Activated naive CD4-positive, alpha-beta T cell treated with anti-CD3 and anti-CD28 coated beads, Interleukin-2, amount 10 ng/mL, durations not matched to agents 7 days and 5 days (primary cell): ENCODE measurements at regions not wholly inside any gene's neighbourhood (a gene's known extent, or its start where the extent isn't known, plus 50 kb on each side); places are given as distances from the start of the nearest gene placed in this dataset.
"Not testable (repeated sequence)": the region's sequence is repeated elsewhere in the genome, so short reads cannot be mapped to it uniquely, and the experiment has no call there.

ENCODE experiments used
- CTCF ChIA-PET: fragments of 350-600 bp; sonication (Branson Sonifier 250); formaldehyde crosslinking; loops from one replicate; lab custom pipeline; 2021; ENCODE audit warnings: antibody characterized with exemption; lab: Charles Lee
- DNase-seq: peaks from one replicate; pipeline ENCODE4 v3.0.0-alpha.2; 2020
- H3K27ac Mint-ChIP-seq: one replicate; pipeline ENCODE4 v1.8.0; 2021; ENCODE audit warnings: mild to moderate bottlenecking, moderate library complexity, mixed read lengths
- H3K27me3 Mint-ChIP-seq: one replicate; pipeline ENCODE4 v1.8.0; 2021; ENCODE audit warnings: mild to moderate bottlenecking, mixed read lengths
- H3K36me3 Mint-ChIP-seq: one replicate; pipeline ENCODE4 v1.8.0; 2021; ENCODE audit warnings: mixed read lengths
- H3K4me1 Mint-ChIP-seq: one replicate; pipeline ENCODE4 v1.8.0; 2021; ENCODE audit warnings: mixed read lengths
- H3K4me3 Mint-ChIP-seq: one replicate; pipeline ENCODE4 v1.8.0; 2021; ENCODE audit warnings: mild to moderate bottlenecking, moderate library complexity, mixed read lengths
- H3K9me3 Mint-ChIP-seq: one replicate; pipeline ENCODE4 v1.8.0; 2021; ENCODE audit warnings: mixed read lengths

- CTCF ChIA-PET, result no interaction called here
- no peak for DNase-seq
Observed at GRCh38 chr6:40877362-40877761, 161.7 kb downstream of the UNC5CL start.

GRCh38 chr6:40876336-40876735, 162.7 kb downstream of the UNC5CL start:
- Mint-ChIP-seq H3K9me3 (no peaks in the 10 kb centered on the region), H3K36me3 (no peaks in the 10 kb centered on the region), H3K4me1 (peaks cover under 1% of the 10 kb centered on the region), H3K27me3 (peaks cover 38% of the 10 kb centered on the region), H3K4me3 (no peak overlapping the region), H3K27ac (no peak overlapping the region)
- CTCF ChIA-PET, result no interaction called here
- no peak for DNase-seq

More at GRCh38 chr6:40877362-40877761, 161.7 kb downstream of the UNC5CL start:
- Mint-ChIP-seq H3K27ac (no peak overlapping the region), H3K4me3 (no peak overlapping the region), H3K36me3 (no peaks in the 10 kb centered on the region), H3K4me1 (peaks cover 5% of the 10 kb centered on the region), H3K27me3 (peaks cover 40% of the 10 kb centered on the region), H3K9me3 (no peaks in the 10 kb centered on the region)

- Mint-ChIP-seq H3K27ac (no peak overlapping the region), H3K4me1 (no peaks in the 10 kb centered on the region), H3K9me3 (no peaks in the 10 kb centered on the region), H3K4me3 (no peak overlapping the region), H3K36me3 (no peaks in the 10 kb centered on the region), H3K27me3 (peaks cover 32% of the 10 kb centered on the region)
- CTCF ChIA-PET, result interaction anchor here (0.6 to 2.2 kb wide), 2 partner anchors 9 to 66 kb away, joined by 4 to 5 read pairs; no protein-coding TSS in a partner anchor
- DNase-seq, result no peak
Observed at GRCh38 chr6:40874495-40874894, 164.5 kb downstream of the UNC5CL start.

- H3K36me3 Mint-ChIP-seq, result no peaks in the 10 kb centered on the region
- H3K4me3 Mint-ChIP-seq, result no peak overlapping the region
- no peak overlapping the region for H3K27ac Mint-ChIP-seq
- H3K4me1 Mint-ChIP-seq, result no peaks in the 10 kb centered on the region
- no peaks in the 10 kb centered on the region for H3K9me3 Mint-ChIP-seq
- no peak for DNase-seq
- H3K27me3 Mint-ChIP-seq, result peaks cover 20% of the 10 kb centered on the region
- CTCF ChIA-PET, result no interaction called here
Observed at GRCh38 chr6:40871424-40871823, 167.6 kb downstream of the UNC5CL start.

- H3K27ac Mint-ChIP-seq, H3K27me3 Mint-ChIP-seq, H3K4me3 Mint-ChIP-seq, H3K4me1 Mint-ChIP-seq, H3K36me3 Mint-ChIP-seq, DNase-seq, CTCF ChIA-PET, H3K9me3 Mint-ChIP-seq: not testable (repeated sequence)
Observed at GRCh38 chr6:40868089-40868865, 170.7 kb downstream of the UNC5CL start.

GRCh38 chr6:40867527-40867926, 171.5 kb downstream of the UNC5CL start:
- H3K4me1 Mint-ChIP-seq, CTCF ChIA-PET, H3K4me3 Mint-ChIP-seq, DNase-seq, H3K9me3 Mint-ChIP-seq, H3K36me3 Mint-ChIP-seq, H3K27me3 Mint-ChIP-seq, H3K27ac Mint-ChIP-seq: not testable (repeated sequence)

GRCh38 chr6:40865259-40865658, 173.8 kb downstream of the UNC5CL start:
- H3K4me1 Mint-ChIP-seq, H3K36me3 Mint-ChIP-seq, H3K4me3 Mint-ChIP-seq, DNase-seq, H3K27ac Mint-ChIP-seq, CTCF ChIA-PET, H3K27me3 Mint-ChIP-seq, H3K9me3 Mint-ChIP-seq: not testable (repeated sequence)

- H3K36me3 Mint-ChIP-seq, result no peaks in the 10 kb centered on the region
- H3K4me3 Mint-ChIP-seq, result no peak overlapping the region
- no peaks in the 10 kb centered on the region for H3K4me1 Mint-ChIP-seq
- CTCF ChIA-PET, result interaction anchor here (1.2 kb wide), 1 partner anchor 9 kb away, joined by 3 read pairs; no protein-coding TSS in a partner anchor
- H3K27me3 Mint-ChIP-seq, result peaks cover 3% of the 10 kb centered on the region
- DNase-seq, result no peak
- no peaks in the 10 kb centered on the region for H3K9me3 Mint-ChIP-seq
- H3K27ac Mint-ChIP-seq, result no peak overlapping the region
Observed at GRCh38 chr6:40860443-40860842, 178.6 kb downstream of the UNC5CL start.

GRCh38 chr6:40856271-40856670, 182.8 kb downstream of the UNC5CL start:
- Mint-ChIP-seq H3K9me3 (no peaks in the 10 kb centered on the region), H3K27me3 (peaks cover 3% of the 10 kb centered on the region), H3K36me3 (no peaks in the 10 kb centered on the region), H3K27ac (no peak overlapping the region), H3K4me3 (no peak overlapping the region), H3K4me1 (peaks cover 4% of the 10 kb centered on the region)
- CTCF ChIA-PET, result no interaction called here
- no peak for DNase-seq

- DNase-seq, result no peak
- Mint-ChIP-seq H3K9me3 (no peaks in the 10 kb centered on the region), H3K4me3 (no peak overlapping the region), H3K4me1 (peaks cover 4% of the 10 kb centered on the region), H3K36me3 (no peaks in the 10 kb centered on the region), H3K27ac (no peak overlapping the region), H3K27me3 (peaks cover 3% of the 10 kb centered on the region)
- CTCF ChIA-PET, result no interaction called here
Observed at GRCh38 chr6:40855168-40855880, 183.7 kb downstream of the UNC5CL start.

- no peak overlapping the region for H3K4me3 Mint-ChIP-seq
- H3K36me3 Mint-ChIP-seq, result no peaks in the 10 kb centered on the region
- no peaks in the 10 kb centered on the region for H3K27me3 Mint-ChIP-seq
- CTCF ChIA-PET, result interaction anchor here (0.9 kb wide), 1 partner anchor 9 kb away, joined by 5 read pairs; no protein-coding TSS in a partner anchor
- H3K9me3 Mint-ChIP-seq, result no peaks in the 10 kb centered on the region
- no peak overlapping the region for H3K27ac Mint-ChIP-seq
- peaks cover 4% of the 10 kb centered on the region for H3K4me1 Mint-ChIP-seq
- no peak for DNase-seq
Observed at GRCh38 chr6:40854592-40854991, 184.4 kb downstream of the UNC5CL start.

- no peaks in the 10 kb centered on the region for H3K27me3 Mint-ChIP-seq
- H3K9me3 Mint-ChIP-seq, result no peaks in the 10 kb centered on the region
- H3K27ac Mint-ChIP-seq, result no peak overlapping the region
- no peaks in the 10 kb centered on the region for H3K36me3 Mint-ChIP-seq
- DNase-seq, result no peak
- CTCF ChIA-PET, result interaction anchor here (1.3 to 1.5 kb wide), 2 partner anchors 7 to 60 kb away, joined by 3 to 4 read pairs; no protein-coding TSS in a partner anchor
- H3K4me3 Mint-ChIP-seq, result no peak overlapping the region
- peaks cover 4% of the 10 kb centered on the region for H3K4me1 Mint-ChIP-seq
Observed at GRCh38 chr6:40852779-40853373, 186.1 kb downstream of the UNC5CL start.

- CTCF ChIA-PET, result no interaction called here
- no peaks in the 10 kb centered on the region for H3K36me3 Mint-ChIP-seq
- DNase-seq, result no peak
- H3K27me3 Mint-ChIP-seq, result peaks cover 13% of the 10 kb centered on the region
- H3K27ac Mint-ChIP-seq, result no peak overlapping the region
- H3K4me3 Mint-ChIP-seq, result no peak overlapping the region
- H3K4me1 Mint-ChIP-seq, result peaks cover 4% of the 10 kb centered on the region
- H3K9me3 Mint-ChIP-seq, result no peaks in the 10 kb centered on the region
Observed at GRCh38 chr6:40849546-40849945, 189.5 kb downstream of the UNC5CL start.

- Mint-ChIP-seq H3K4me3 (no peak overlapping the region), H3K36me3 (no peaks in the 10 kb centered on the region), H3K9me3 (no peaks in the 10 kb centered on the region), H3K27me3 (peaks cover 17% of the 10 kb centered on the region), H3K27ac (no peak overlapping the region), H3K4me1 (peaks cover 4% of the 10 kb centered on the region)
- CTCF ChIA-PET, result no interaction called here
- no peak for DNase-seq
Observed at GRCh38 chr6:40848868-40849514, 190.0 kb downstream of the UNC5CL start.
